Ectodermal cell (in vitro differentiated cells): ENCODE measurements at regions not wholly inside any gene's neighbourhood (a gene's known extent, or its start where the extent isn't known, plus 50 kb on each side); places are given as distances from the start of the nearest gene placed in this dataset.

Experiments used
- H3K27ac ChIP-seq: 2 replicates; pipeline ENCODE4 v1.7.0; 2013; ENCODE audit warnings: mild to moderate bottlenecking, low read depth, low read length; ENCODE audit not compliant: insufficient read depth, poor library complexity, severe bottlenecking
- H3K27me3 ChIP-seq: 2 replicates; pipeline ENCODE4 v1.7.0; 2013; ENCODE audit warnings: mild to moderate bottlenecking, low read length; ENCODE audit not compliant: insufficient read depth, control insufficient read depth, poor library complexity, severe bottlenecking
- H3K36me3 ChIP-seq: one replicate; pipeline ENCODE4 v1.7.0; 2013; ENCODE audit warnings: low read length; ENCODE audit not compliant: control insufficient read depth, insufficient read depth
- H3K4me1 ChIP-seq: one replicate; pipeline ENCODE4 v1.7.0; 2013; ENCODE audit warnings: low read length; ENCODE audit not compliant: control insufficient read depth, insufficient read depth
- H3K4me3 ChIP-seq: 2 replicates; pipeline ENCODE4 v1.7.0; 2013; ENCODE audit warnings: low read depth, low read length, control low read depth; ENCODE audit not compliant: insufficient read depth
- H3K9me3 ChIP-seq: 2 replicates; pipeline ENCODE4 v1.7.0; 2013; ENCODE audit warnings: mild to moderate bottlenecking, low read length, moderate library complexity; ENCODE audit not compliant: control insufficient read depth
- WGBS, 2 experiments: methylation state at CpG; one replicate each; pipeline ENCODE4 v1.1.7; 2013; ENCODE audit warnings: missing lambda C conversion rate in 2 of 2; 5-methylcytosine and 5-hydroxymethylcytosine counted together

- Histone ChIP-seq H3K27me3 (no peaks in the 10 kb centered on the region), H3K4me3 (no peak overlapping the region), H3K4me1 (no peaks in the 10 kb centered on the region), H3K36me3 (no peaks in the 10 kb centered on the region), H3K9me3 (no peaks in the 10 kb centered on the region), H3K27ac (no peak overlapping the region)
- 95 to 96% methylated on average over 27 of the region's 27 CpGs for WGBS, 2 experiments
These were observed 333.5 kb downstream of the KCNN2 start for GRCh38 chr5:114695292-114695904.

- WGBS, 2 experiments, result 80 to 94% methylated on average over 1 of the region's 1 CpG
- Histone ChIP-seq H3K4me3 (no peak overlapping the region), H3K4me1 (no peaks in the 10 kb centered on the region)
These were observed 324.5 kb downstream of the KCNN2 start for GRCh38 chr5:114686356-114686755.

DNA sequence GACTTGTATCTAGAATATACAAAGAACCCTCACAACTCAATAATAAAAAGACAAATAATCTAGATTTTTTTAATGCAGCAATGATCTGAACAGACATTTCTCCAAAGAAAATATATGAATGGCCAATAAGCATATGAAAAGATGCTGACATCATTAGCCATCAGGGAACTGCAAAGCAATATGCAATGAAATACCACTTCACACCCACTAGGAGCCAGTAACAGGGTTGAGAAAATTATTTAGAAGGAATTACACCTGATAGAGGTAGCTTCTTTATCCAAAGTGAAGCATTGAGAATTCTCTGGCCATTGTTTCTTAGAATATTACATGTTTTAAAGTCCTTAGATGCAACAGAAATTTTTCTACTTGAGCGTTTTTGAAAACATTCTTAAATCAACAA is 316.9 kb downstream of the KCNN2 start:
- H3K4me3 ChIP-seq, result no peak overlapping the region
- no peaks in the 10 kb centered on the region for H3K9me3 ChIP-seq
- H3K27ac ChIP-seq, result no peak overlapping the region
- no peaks in the 10 kb centered on the region for H3K36me3 ChIP-seq
- H3K27me3 ChIP-seq, result no peaks in the 10 kb centered on the region
- no peaks in the 10 kb centered on the region for H3K4me1 ChIP-seq
- whole genome bisulfite sequencing, 2 experiments, result no CpG with 5 or more reads among the region's 1 CpG

More at GRCh38 chr5:114686356-114686755, 324.5 kb downstream of the KCNN2 start:
- H3K9me3 ChIP-seq, result no peaks in the 10 kb centered on the region
- H3K27ac ChIP-seq, result no peak overlapping the region
- no peaks in the 10 kb centered on the region for H3K36me3 ChIP-seq
- no peaks in the 10 kb centered on the region for H3K27me3 ChIP-seq

GRCh38 chr5:114665551-114665950 is 303.7 kb downstream of the KCNN2 start:
- no peak overlapping the region for H3K27ac ChIP-seq
- WGBS, 2 experiments, result 78 to 85% methylated on average over 2 of the region's 2 CpGs
- H3K27me3 ChIP-seq, result no peaks in the 10 kb centered on the region
- no peaks in the 10 kb centered on the region for H3K9me3 ChIP-seq
- no peak overlapping the region for H3K4me3 ChIP-seq
- H3K36me3 ChIP-seq, result no peaks in the 10 kb centered on the region
- H3K4me1 ChIP-seq, result no peaks in the 10 kb centered on the region

DNA sequence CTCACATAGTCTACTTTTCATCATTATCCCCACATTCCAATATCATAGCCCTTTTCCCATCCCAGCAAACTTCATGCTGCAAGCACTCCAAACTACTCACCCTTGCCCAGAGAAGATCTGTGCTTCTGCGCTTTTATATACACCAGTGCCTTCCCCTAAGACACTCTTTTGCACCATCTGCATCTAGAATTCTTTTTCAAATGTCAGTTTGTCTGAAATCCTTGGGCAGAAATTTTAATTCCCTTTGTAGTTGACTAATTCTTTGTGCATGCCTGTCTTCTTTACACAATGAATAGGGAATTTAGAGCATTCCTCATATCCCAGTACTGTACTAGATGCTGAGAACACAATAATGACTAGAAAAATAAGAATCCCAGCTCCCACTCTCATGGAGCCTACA is 298.9 kb downstream of the KCNN2 start:
- Histone ChIP-seq H3K27ac (no peak overlapping the region), H3K36me3 (no peaks in the 10 kb centered on the region), H3K4me1 (no peaks in the 10 kb centered on the region), H3K4me3 (no peak overlapping the region), H3K27me3 (no peaks in the 10 kb centered on the region), H3K9me3 (no peaks in the 10 kb centered on the region)
- WGBS, 2 experiments, result 100% methylated on average over 1 of the region's 1 CpG

GRCh38 chr5:114658194-114658593 is 296.3 kb downstream of the KCNN2 start:
- H3K4me3 ChIP-seq, result no peak overlapping the region
- H3K27ac ChIP-seq, result no peak overlapping the region
- H3K4me1 ChIP-seq, result no peaks in the 10 kb centered on the region
- no peaks in the 10 kb centered on the region for H3K27me3 ChIP-seq
- 94 to 95% methylated on average over 1 of the region's 1 CpG for WGBS, 2 experiments
- no peaks in the 10 kb centered on the region for H3K36me3 ChIP-seq
- no peaks in the 10 kb centered on the region for H3K9me3 ChIP-seq

- no peaks in the 10 kb centered on the region for H3K36me3 ChIP-seq
- no peaks in the 10 kb centered on the region for H3K4me1 ChIP-seq
- no peak overlapping the region for H3K4me3 ChIP-seq
- no peak overlapping the region for H3K27ac ChIP-seq
- no peaks in the 10 kb centered on the region for H3K9me3 ChIP-seq
- no peaks in the 10 kb centered on the region for H3K27me3 ChIP-seq
- 83 to 84% methylated on average over 6 of the region's 6 CpGs for WGBS, 2 experiments
These were observed 295.7 kb downstream of the KCNN2 start for GRCh38 chr5:114657342-114658130.

DNA sequence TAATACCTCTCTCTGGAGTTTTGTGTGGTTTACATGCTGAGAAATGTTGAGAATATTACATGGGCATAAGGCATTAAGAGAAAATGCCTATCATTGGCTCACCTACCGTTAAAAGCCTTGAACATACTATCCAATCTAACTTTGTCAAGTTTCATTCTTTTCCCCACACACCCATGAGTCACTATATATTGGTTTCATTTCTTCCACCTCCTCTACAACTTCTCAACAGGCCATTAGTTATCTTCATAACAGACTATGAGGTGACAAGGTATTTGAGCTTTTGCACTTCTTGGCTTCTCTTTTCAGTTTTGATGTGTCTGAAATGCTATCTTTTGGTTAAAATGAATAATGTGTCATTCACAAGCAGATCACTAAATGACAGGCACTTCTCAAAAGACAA is 288.0 kb downstream of the KCNN2 start:
- 93 to 100% methylated on average over 1 of the region's 1 CpG for WGBS, 2 experiments
- Histone ChIP-seq H3K4me1 (no peaks in the 10 kb centered on the region), H3K9me3 (no peaks in the 10 kb centered on the region), H3K27me3 (no peaks in the 10 kb centered on the region), H3K4me3 (no peak overlapping the region), H3K36me3 (no peaks in the 10 kb centered on the region), H3K27ac (no peak overlapping the region)

- H3K27ac ChIP-seq, result no peak overlapping the region
- 82 to 84% methylated on average over 2 of the region's 2 CpGs for WGBS, 2 experiments
- H3K4me3 ChIP-seq, result no peak overlapping the region
- H3K9me3 ChIP-seq, result no peaks in the 10 kb centered on the region
- H3K27me3 ChIP-seq, result no peaks in the 10 kb centered on the region
- H3K36me3 ChIP-seq, result no peaks in the 10 kb centered on the region
- no peaks in the 10 kb centered on the region for H3K4me1 ChIP-seq
These were observed 287.1 kb downstream of the KCNN2 start for GRCh38 chr5:114648940-114649339.

DNA sequence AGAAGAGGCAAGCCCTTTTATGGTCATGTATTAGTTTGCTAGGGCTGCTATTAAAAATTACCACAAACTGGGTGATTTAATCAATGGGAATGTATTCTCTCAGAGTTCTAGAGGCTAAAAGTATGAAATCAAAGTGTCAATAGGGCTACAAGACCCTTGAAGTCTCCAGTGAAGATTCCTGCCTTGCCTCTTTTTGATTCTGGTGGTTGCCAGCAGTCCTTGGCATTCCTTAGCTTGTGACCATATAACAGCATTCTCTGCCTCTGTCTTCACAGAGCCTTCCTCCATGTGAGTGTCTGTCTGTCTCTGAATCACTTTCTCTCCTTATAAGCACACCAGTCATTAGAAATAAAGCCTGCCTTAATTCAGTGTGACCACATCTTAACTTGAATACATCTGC is 282.7 kb downstream of the KCNN2 start:
- H3K4me1 ChIP-seq, result no peaks in the 10 kb centered on the region
- H3K27ac ChIP-seq, result no peak overlapping the region
- no peaks in the 10 kb centered on the region for H3K36me3 ChIP-seq
- no peaks in the 10 kb centered on the region for H3K27me3 ChIP-seq
- H3K9me3 ChIP-seq, result no peaks in the 10 kb centered on the region
- no peak overlapping the region for H3K4me3 ChIP-seq
